ENCODE measurements at regions not wholly inside any gene's neighbourhood (a gene's known extent, or its start where the extent isn't known, plus 50 kb on each side); places are given as distances from the start of the nearest gene placed in this dataset.

- H3K27ac ChIP-seq (ENCODE audit: insufficient read depth, low read depth, low read length, poor library complexity, severe bottlenecking) = no peak overlapping the region
- H3K9me3 ChIP-seq (ENCODE audit: control insufficient read depth, low read length) = no peaks in the 10 kb centered on the region
- 92 to 94% methylated on average over 3 to 4 of the region's 4 CpGs for WGBS, 2 experiments
- H3K4me3 ChIP-seq (ENCODE audit: insufficient read depth, low read depth, low read length) = no peak overlapping the region
- H3K36me3 ChIP-seq (ENCODE audit: control insufficient read depth, insufficient read depth, low read length) = no peaks in the 10 kb centered on the region
- H3K27me3 ChIP-seq (ENCODE audit: control insufficient read depth, insufficient read depth, low read length, poor library complexity, severe bottlenecking) = no peaks in the 10 kb centered on the region
- H3K4me1 ChIP-seq (ENCODE audit: control insufficient read depth, insufficient read depth, low read length) = peaks cover 9% of the 10 kb centered on the region
Observed at GRCh38 chr3:18252578-18252977, 172.6 kb downstream of the SATB1 start.

GRCh38 chr3:18250991-18251390 lies 174.1 kb downstream of the SATB1 start:
- 89 to 93% methylated on average over 2 of the region's 2 CpGs for WGBS, 2 experiments
- H3K4me1 ChIP-seq (ENCODE audit: control insufficient read depth, insufficient read depth, low read length) = peaks cover 13% of the 10 kb centered on the region
- H3K27me3 ChIP-seq (ENCODE audit: control insufficient read depth, insufficient read depth, low read length, poor library complexity, severe bottlenecking) = no peaks in the 10 kb centered on the region

GRCh38 chr3:18249126-18249525 lies 176.0 kb downstream of the SATB1 start:
- 87 to 94% methylated on average over 2 to 3 of the region's 3 CpGs for WGBS, 2 experiments
- Histone ChIP-seq H3K4me1 (ENCODE audit: control insufficient read depth, insufficient read depth, low read length) (peaks cover 13% of the 10 kb centered on the region), H3K36me3 (ENCODE audit: control insufficient read depth, insufficient read depth, low read length) (no peaks in the 10 kb centered on the region), H3K9me3 (ENCODE audit: control insufficient read depth, low read length) (no peaks in the 10 kb centered on the region), H3K27ac (ENCODE audit: insufficient read depth, low read depth, low read length, poor library complexity, severe bottlenecking) (no peak overlapping the region), H3K27me3 (ENCODE audit: control insufficient read depth, insufficient read depth, low read length, poor library complexity, severe bottlenecking) (no peaks in the 10 kb centered on the region), H3K4me3 (ENCODE audit: insufficient read depth, low read depth, low read length) (no peak overlapping the region)

More at GRCh38 chr3:18250991-18251390, 174.1 kb downstream of the SATB1 start:
- Histone ChIP-seq H3K4me3 (ENCODE audit: insufficient read depth, low read depth, low read length) (no peak overlapping the region), H3K36me3 (ENCODE audit: control insufficient read depth, insufficient read depth, low read length) (no peaks in the 10 kb centered on the region), H3K27ac (ENCODE audit: insufficient read depth, low read depth, low read length, poor library complexity, severe bottlenecking) (no peak overlapping the region), H3K9me3 (ENCODE audit: control insufficient read depth, low read length) (no peaks in the 10 kb centered on the region)

- H3K27me3 ChIP-seq (ENCODE audit: control insufficient read depth, insufficient read depth, low read length, poor library complexity, severe bottlenecking) = no peaks in the 10 kb centered on the region
- H3K27ac ChIP-seq (ENCODE audit: insufficient read depth, low read depth, low read length, poor library complexity, severe bottlenecking) = no peak overlapping the region
- 62 to 77% methylated on average over 1 to 2 of the region's 2 CpGs for WGBS, 2 experiments
Observed at GRCh38 chr3:18247776-18248310, 177.3 kb downstream of the SATB1 start.

DNA sequence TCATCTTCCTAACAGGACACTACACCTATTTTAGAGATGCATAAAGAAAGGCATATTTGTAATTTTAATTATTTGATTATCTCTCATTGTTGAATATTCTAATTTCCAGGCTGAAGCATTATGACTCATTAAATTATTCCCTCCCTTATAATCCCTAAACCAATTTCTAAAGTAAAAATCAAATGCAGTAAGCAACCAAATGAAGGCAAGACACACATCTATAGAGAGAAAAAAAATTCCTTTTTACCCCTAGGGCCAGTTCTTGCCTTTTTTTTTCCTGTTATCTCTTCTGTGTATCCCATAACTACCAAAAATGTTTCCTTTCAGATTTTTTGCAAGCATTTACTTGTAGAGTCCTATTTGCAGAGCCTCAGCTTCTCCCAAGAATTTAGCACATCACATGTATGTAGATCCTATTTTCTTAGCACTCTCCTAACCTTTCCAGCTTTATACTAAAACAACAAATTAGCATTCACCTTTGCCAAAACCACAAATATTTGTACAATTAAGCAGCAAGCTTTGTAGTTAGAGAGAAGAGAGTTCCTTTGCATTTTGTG lies 177.9 kb downstream of the SATB1 start:
- Histone ChIP-seq H3K36me3 (ENCODE audit: control insufficient read depth, insufficient read depth, low read length) (no peaks in the 10 kb centered on the region), H3K27me3 (ENCODE audit: control insufficient read depth, insufficient read depth, low read length, poor library complexity, severe bottlenecking) (no peaks in the 10 kb centered on the region), H3K27ac (ENCODE audit: insufficient read depth, low read depth, low read length, poor library complexity, severe bottlenecking) (no peak overlapping the region), H3K9me3 (ENCODE audit: control insufficient read depth, low read length) (no peaks in the 10 kb centered on the region), H3K4me3 (ENCODE audit: insufficient read depth, low read depth, low read length) (no peak overlapping the region), H3K4me1 (ENCODE audit: control insufficient read depth, insufficient read depth, low read length) (peaks cover 13% of the 10 kb centered on the region)

More at GRCh38 chr3:18247776-18248310, 177.3 kb downstream of the SATB1 start:
- Histone ChIP-seq H3K36me3 (ENCODE audit: control insufficient read depth, insufficient read depth, low read length) (no peaks in the 10 kb centered on the region), H3K9me3 (ENCODE audit: control insufficient read depth, low read length) (no peaks in the 10 kb centered on the region), H3K4me3 (ENCODE audit: insufficient read depth, low read depth, low read length) (no peak overlapping the region), H3K4me1 (ENCODE audit: control insufficient read depth, insufficient read depth, low read length) (peaks cover 13% of the 10 kb centered on the region)

DNA sequence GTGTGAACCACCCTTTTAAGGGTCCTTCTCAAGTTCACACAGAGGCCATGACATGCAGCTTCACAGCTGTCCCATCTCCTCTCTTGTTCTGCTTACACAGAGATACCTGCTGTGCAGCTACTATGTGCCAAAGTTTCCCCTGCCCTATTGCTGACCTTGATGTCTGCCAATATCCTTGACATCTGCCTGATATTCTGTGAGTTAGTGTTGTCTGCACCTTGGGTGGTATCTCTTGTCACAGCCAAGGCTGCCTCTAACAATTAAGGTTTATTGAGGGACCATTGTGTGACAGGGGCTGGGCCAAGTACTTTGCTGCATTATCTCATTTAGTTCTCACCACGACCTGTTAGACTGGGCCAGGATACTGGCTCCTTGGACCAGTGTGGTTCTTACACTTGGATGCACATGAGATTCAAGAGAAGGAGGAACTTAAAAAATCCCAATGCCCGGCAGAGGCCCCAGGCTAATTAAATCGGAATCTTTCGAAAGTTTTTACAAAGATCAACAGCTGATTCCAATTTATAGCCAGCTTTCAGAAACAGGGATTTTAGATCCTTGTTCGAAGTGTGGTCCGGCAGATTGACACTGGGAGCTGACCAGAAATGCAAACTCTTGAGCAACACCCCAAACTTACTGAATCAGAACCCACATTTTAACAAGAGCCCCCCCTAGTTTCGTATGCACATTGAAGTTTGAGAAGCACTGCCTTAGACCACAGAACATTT lies 178.6 kb downstream of the SATB1 start:
- H3K4me1 ChIP-seq (ENCODE audit: control insufficient read depth, insufficient read depth, low read length) = peaks cover 13% of the 10 kb centered on the region
- no peaks in the 10 kb centered on the region for H3K9me3 ChIP-seq (ENCODE audit: control insufficient read depth, low read length)
- no peaks in the 10 kb centered on the region for H3K36me3 ChIP-seq (ENCODE audit: control insufficient read depth, insufficient read depth, low read length)
- 89 to 93% methylated on average over 7 of the region's 7 CpGs for WGBS, 2 experiments
- no peak overlapping the region for H3K27ac ChIP-seq (ENCODE audit: insufficient read depth, low read depth, low read length, poor library complexity, severe bottlenecking)
- H3K4me3 ChIP-seq (ENCODE audit: insufficient read depth, low read depth, low read length) = no peak overlapping the region
- no peaks in the 10 kb centered on the region for H3K27me3 ChIP-seq (ENCODE audit: control insufficient read depth, insufficient read depth, low read length, poor library complexity, severe bottlenecking)

DNA sequence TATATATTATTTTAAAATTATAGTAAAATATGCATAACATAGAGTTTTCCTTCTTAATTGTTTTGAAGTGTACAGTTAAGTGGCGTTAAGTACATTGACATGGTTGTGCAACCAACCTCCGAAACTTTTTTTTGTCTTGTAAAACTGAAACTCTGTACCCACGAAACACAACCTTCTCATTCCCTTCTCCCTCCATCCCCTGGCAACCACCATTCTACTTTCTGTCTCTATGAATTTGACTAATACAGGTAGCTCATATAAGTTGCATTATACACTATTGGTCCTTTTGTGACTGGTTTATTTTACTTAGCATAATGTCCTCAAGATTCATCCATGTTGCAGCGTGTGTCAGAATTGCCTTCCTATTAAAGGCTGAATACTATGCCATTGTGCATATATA lies 179.4 kb downstream of the SATB1 start:
- no peaks in the 10 kb centered on the region for H3K9me3 ChIP-seq (ENCODE audit: control insufficient read depth, low read length)
- no peaks in the 10 kb centered on the region for H3K27me3 ChIP-seq (ENCODE audit: control insufficient read depth, insufficient read depth, low read length, poor library complexity, severe bottlenecking)
- 89 to 97% methylated on average over 4 of the region's 4 CpGs for WGBS, 2 experiments

GRCh38 chr3:18241837-18242236 lies 183.3 kb downstream of the SATB1 start:
- WGBS, 2 experiments = 100% methylated on average over 1 of the region's 1 CpG; no CpG with 5 or more reads in 1 of the 2 experiments
- H3K27ac ChIP-seq (ENCODE audit: insufficient read depth, low read depth, low read length, poor library complexity, severe bottlenecking) = no peak overlapping the region
- no peak overlapping the region for H3K4me3 ChIP-seq (ENCODE audit: insufficient read depth, low read depth, low read length)
- no peaks in the 10 kb centered on the region for H3K27me3 ChIP-seq (ENCODE audit: control insufficient read depth, insufficient read depth, low read length, poor library complexity, severe bottlenecking)
- H3K9me3 ChIP-seq (ENCODE audit: control insufficient read depth, low read length) = no peaks in the 10 kb centered on the region
- peaks cover 13% of the 10 kb centered on the region for H3K4me1 ChIP-seq (ENCODE audit: control insufficient read depth, insufficient read depth, low read length)
- no peaks in the 10 kb centered on the region for H3K36me3 ChIP-seq (ENCODE audit: control insufficient read depth, insufficient read depth, low read length)

More for the DNA sequence above, 179.4 kb downstream of the SATB1 start:
- Histone ChIP-seq H3K4me1 (ENCODE audit: control insufficient read depth, insufficient read depth, low read length) (peaks cover 13% of the 10 kb centered on the region), H3K4me3 (ENCODE audit: insufficient read depth, low read depth, low read length) (no peak overlapping the region), H3K27ac (ENCODE audit: insufficient read depth, low read depth, low read length, poor library complexity, severe bottlenecking) (no peak overlapping the region), H3K36me3 (ENCODE audit: control insufficient read depth, insufficient read depth, low read length) (no peaks in the 10 kb centered on the region)

DNA sequence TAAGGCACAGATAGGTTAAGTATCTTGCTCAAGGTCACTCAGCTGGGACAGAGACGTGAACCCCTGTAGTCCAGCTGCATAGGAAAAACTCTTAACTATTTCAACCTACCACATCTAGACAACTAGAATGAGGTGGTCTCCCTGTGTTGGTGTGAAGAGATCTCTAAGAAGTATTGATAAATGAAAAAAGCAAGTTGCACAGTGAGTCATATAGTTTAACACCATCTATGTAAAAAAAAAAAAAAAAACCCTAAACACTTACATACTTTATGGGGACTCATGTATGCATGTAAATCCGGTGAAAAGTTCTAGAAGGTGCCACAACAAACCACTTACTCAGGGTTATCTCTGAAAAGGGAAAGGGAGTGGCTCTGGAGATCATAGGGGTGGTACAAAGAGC lies 185.5 kb downstream of the SATB1 start:
- Histone ChIP-seq H3K9me3 (ENCODE audit: control insufficient read depth, low read length) (no peaks in the 10 kb centered on the region), H3K4me1 (ENCODE audit: control insufficient read depth, insufficient read depth, low read length) (peaks cover 31% of the 10 kb centered on the region), H3K27me3 (ENCODE audit: control insufficient read depth, insufficient read depth, low read length, poor library complexity, severe bottlenecking) (no peaks in the 10 kb centered on the region), H3K27ac (ENCODE audit: insufficient read depth, low read depth, low read length, poor library complexity, severe bottlenecking) (no peak overlapping the region), H3K36me3 (ENCODE audit: control insufficient read depth, insufficient read depth, low read length) (no peaks in the 10 kb centered on the region), H3K4me3 (ENCODE audit: insufficient read depth, low read depth, low read length) (no peak overlapping the region)
- 94 to 100% methylated on average over 2 of the region's 2 CpGs for WGBS, 2 experiments

GRCh38 chr3:18238746-18239331 lies 186.3 kb downstream of the SATB1 start:
- Histone ChIP-seq H3K27me3 (ENCODE audit: control insufficient read depth, insufficient read depth, low read length, poor library complexity, severe bottlenecking) (no peaks in the 10 kb centered on the region), H3K4me3 (ENCODE audit: insufficient read depth, low read depth, low read length) (no peak overlapping the region), H3K4me1 (ENCODE audit: control insufficient read depth, insufficient read depth, low read length) (peaks cover 39% of the 10 kb centered on the region), H3K27ac (ENCODE audit: insufficient read depth, low read depth, low read length, poor library complexity, severe bottlenecking) (no peak overlapping the region), H3K36me3 (ENCODE audit: control insufficient read depth, insufficient read depth, low read length) (no peaks in the 10 kb centered on the region), H3K9me3 (ENCODE audit: control insufficient read depth, low read length) (no peaks in the 10 kb centered on the region)
- WGBS, 2 experiments = 97 to 98% methylated on average over 3 of the region's 3 CpGs
